ENCODE measurements at regions not wholly inside any gene's neighbourhood (a gene's known extent, or its start where the extent isn't known, plus 50 kb on each side); places are given as distances from the start of the nearest gene placed in this dataset.
"Not testable (repeated sequence)": the region's sequence is repeated elsewhere in the genome, so short reads cannot be mapped to it uniquely, and the experiment has no call there.

DNA sequence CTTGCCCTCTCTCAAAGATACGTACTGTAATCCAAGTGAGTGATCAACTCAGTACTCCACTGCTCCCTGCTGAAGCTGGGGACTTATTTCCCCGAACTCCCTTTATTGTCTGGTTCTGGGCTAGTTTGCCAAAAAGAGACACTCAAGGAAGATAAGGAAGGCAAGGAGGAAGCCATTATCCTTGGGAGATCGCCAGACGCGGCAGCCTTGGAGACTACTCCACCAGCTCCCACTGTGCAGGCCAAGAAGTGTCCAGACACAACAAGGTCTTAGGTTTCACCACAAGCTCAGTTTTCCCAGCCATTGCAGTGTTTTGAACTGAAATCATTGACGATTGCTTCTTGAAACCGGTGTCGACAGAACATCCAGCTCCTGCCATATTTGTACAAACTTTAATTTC, 439.6 kb upstream of the UBE2E3 start:
- Mint-ChIP-seq H3K36me3 (ENCODE audit: low read depth) (no peaks in the 10 kb centered on the region), H3K4me3 (no peak overlapping the region), H3K9me3 (no peaks in the 10 kb centered on the region), H3K27me3 (peaks cover 7% of the 10 kb centered on the region), H3K4me1 (no peaks in the 10 kb centered on the region), H3K27ac (no peak overlapping the region)
- ATAC-seq (replicated peaks), result no peak

GRCh38 chr2:180539541-180539940, 440.9 kb upstream of the UBE2E3 start:
- Mint-ChIP-seq H3K27ac (no peak overlapping the region), H3K9me3 (no peaks in the 10 kb centered on the region), H3K36me3 (ENCODE audit: low read depth) (no peaks in the 10 kb centered on the region), H3K4me3 (no peak overlapping the region), H3K4me1 (no peaks in the 10 kb centered on the region), H3K27me3 (peaks cover 3% of the 10 kb centered on the region)
- ATAC-seq (replicated peaks), result no peak

DNA sequence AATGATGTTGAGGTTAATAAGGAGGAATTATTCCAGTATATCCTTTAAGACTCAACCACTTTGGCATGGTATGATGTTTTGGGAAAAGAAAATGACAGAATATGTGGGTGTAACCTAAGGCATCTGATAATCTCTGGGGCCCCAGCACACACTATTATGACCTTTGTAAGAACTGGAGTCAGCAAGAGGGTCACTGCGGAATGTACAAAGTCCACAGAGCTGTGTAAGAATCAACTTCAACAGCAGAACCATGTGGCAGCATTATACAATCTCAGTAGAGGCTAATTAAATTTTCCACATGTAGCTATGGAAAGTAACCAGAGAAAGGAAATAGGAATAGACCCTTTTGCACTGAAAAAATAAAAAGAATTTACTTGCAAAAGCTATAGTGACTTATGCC, 445.1 kb upstream of the UBE2E3 start:
- no peaks in the 10 kb centered on the region for H3K9me3 Mint-ChIP-seq
- H3K4me1 Mint-ChIP-seq, result no peaks in the 10 kb centered on the region
- no peak for ATAC-seq (replicated peaks)
- H3K27ac Mint-ChIP-seq, result no peak overlapping the region
- no peak overlapping the region for H3K4me3 Mint-ChIP-seq
- H3K36me3 Mint-ChIP-seq (ENCODE audit: low read depth), result no peaks in the 10 kb centered on the region
- peaks cover 7% of the 10 kb centered on the region for H3K27me3 Mint-ChIP-seq

GRCh38 chr2:180531787-180532186, 448.6 kb upstream of the UBE2E3 start:
- not testable (repeated sequence) for H3K27ac Mint-ChIP-seq; H3K36me3 Mint-ChIP-seq (ENCODE audit: low read depth); H3K9me3 Mint-ChIP-seq; H3K27me3 Mint-ChIP-seq; ATAC-seq (replicated peaks); H3K4me3 Mint-ChIP-seq; H3K4me1 Mint-ChIP-seq

GRCh38 chr2:180524499-180524898, 455.9 kb upstream of the UBE2E3 start:
- H3K36me3 Mint-ChIP-seq (ENCODE audit: low read depth), result no peaks in the 10 kb centered on the region
- H3K4me3 Mint-ChIP-seq, result no peak overlapping the region
- peaks cover 1% of the 10 kb centered on the region for H3K9me3 Mint-ChIP-seq
- no peaks in the 10 kb centered on the region for H3K27me3 Mint-ChIP-seq
- H3K27ac Mint-ChIP-seq, result no peak overlapping the region
- ATAC-seq (replicated peaks), result no peak
- no peaks in the 10 kb centered on the region for H3K4me1 Mint-ChIP-seq

DNA sequence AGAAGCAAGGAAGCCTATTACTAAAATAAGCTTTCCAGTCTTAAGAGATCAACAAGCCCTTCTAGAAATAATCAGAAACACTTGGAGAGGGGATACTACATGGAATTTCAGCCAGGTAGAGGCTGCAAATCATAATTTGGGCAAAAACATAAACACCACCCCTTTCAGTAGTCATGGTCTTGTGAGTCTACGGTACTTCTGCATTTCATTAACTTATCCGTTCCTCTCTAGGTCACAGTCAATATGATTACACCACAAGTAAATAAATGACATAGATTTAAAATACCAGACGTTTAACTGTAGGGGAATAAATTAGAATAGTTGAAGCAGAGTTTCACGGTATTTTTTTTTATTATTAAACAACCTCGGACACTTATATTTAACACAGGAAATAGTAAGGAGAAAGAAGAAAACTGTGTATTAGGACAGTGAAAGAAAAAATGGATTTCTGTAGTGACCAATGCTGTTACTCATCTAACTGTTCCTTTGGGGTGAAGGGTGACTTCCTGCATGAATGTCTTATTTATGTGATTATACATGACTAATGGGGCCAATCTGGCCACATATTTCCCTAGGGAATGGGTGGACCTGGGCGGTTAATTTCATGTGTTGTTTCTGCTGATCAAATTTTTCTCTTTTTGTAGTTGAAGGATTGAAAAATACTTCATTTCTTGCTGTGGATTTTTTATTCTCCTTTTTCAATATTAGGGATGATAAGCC, 456.6 kb upstream of the UBE2E3 start:
- H3K4me3 Mint-ChIP-seq, result no peak overlapping the region
- ATAC-seq (replicated peaks), result no peak
- no peaks in the 10 kb centered on the region for H3K4me1 Mint-ChIP-seq
- no peaks in the 10 kb centered on the region for H3K36me3 Mint-ChIP-seq (ENCODE audit: low read depth)
- H3K27ac Mint-ChIP-seq, result no peak overlapping the region
- H3K9me3 Mint-ChIP-seq, result no peaks in the 10 kb centered on the region
- peaks cover 2% of the 10 kb centered on the region for H3K27me3 Mint-ChIP-seq

DNA sequence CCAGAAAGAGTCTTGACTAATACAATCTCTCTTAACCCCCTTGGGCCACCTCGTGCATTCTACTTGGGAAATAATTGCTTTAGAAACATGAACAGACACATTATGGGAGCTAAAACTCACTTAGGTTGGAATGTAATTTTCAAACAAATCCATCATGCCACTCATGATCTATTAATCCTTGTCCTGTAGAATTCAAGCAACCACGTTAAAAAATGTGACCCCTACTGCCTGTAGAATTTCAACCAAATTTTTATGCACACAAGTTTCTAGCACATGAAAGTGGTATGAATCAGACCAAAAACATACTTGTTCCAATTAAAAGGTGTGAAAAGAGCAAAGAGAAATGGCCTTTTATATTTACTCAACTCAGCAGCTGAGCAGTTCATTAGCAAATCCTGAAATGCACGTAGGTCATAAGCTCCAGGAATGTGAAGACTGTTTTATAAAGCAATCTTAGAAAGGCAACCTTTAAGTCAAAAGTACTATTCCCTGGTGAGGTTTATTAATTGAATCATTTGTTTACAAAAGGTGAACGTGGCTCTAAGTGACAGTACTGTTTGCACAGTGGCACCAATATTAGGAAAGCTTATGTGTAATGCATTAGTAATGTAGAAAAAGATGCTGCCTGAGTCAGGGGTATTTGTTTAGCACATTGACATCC, 459.4 kb upstream of the UBE2E3 start:
- H3K36me3 Mint-ChIP-seq (ENCODE audit: low read depth), result no peaks in the 10 kb centered on the region
- no peaks in the 10 kb centered on the region for H3K9me3 Mint-ChIP-seq
- H3K27me3 Mint-ChIP-seq, result peaks cover 11% of the 10 kb centered on the region
- H3K4me3 Mint-ChIP-seq, result no peak overlapping the region
- no peaks in the 10 kb centered on the region for H3K4me1 Mint-ChIP-seq
- H3K27ac Mint-ChIP-seq, result no peak overlapping the region
- ATAC-seq (replicated peaks), result no peak

GRCh38 chr2:180520206-180520605, 460.2 kb upstream of the UBE2E3 start:
- Mint-ChIP-seq H3K27me3 (peaks cover 11% of the 10 kb centered on the region), H3K9me3 (no peaks in the 10 kb centered on the region), H3K27ac (no peak overlapping the region), H3K36me3 (ENCODE audit: low read depth) (no peaks in the 10 kb centered on the region), H3K4me1 (no peaks in the 10 kb centered on the region), H3K4me3 (no peak overlapping the region)
- no peak for ATAC-seq (replicated peaks)

- Mint-ChIP-seq H3K9me3 (no peaks in the 10 kb centered on the region), H3K36me3 (ENCODE audit: low read depth) (no peaks in the 10 kb centered on the region)
Observed at GRCh38 chr2:180519276-180519675, 461.1 kb upstream of the UBE2E3 start.

DNA sequence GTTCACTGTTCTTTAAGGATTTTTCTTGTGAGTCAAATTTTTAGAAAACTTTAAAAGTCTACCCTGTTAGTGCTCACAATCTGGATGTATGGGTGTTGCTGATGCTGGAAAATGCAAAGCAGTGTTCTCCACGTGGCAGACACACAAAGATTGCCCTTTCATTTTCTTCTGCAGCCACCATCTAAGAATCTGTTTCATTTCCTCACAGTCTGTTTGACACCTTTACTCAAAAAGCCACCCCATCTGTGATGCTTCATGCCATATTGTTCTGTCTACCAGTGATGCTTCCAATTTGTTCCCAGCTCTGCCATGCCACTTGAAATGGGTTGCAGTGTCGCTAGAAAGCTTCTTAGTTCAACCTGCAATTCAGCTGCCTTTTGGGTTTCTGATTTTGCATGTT, 464.2 kb upstream of the UBE2E3 start:
- Mint-ChIP-seq H3K27me3 (peaks cover 11% of the 10 kb centered on the region), H3K4me1 (no peaks in the 10 kb centered on the region), H3K4me3 (no peak overlapping the region), H3K9me3 (no peaks in the 10 kb centered on the region), H3K27ac (no peak overlapping the region), H3K36me3 (ENCODE audit: low read depth) (no peaks in the 10 kb centered on the region)
- no peak for ATAC-seq (replicated peaks)

More at GRCh38 chr2:180519276-180519675, 461.1 kb upstream of the UBE2E3 start:
- Mint-ChIP-seq H3K4me3 (no peak overlapping the region), H3K4me1 (no peaks in the 10 kb centered on the region), H3K27me3 (peaks cover 11% of the 10 kb centered on the region), H3K27ac (no peak overlapping the region)
- no peak for ATAC-seq (replicated peaks)

DNA sequence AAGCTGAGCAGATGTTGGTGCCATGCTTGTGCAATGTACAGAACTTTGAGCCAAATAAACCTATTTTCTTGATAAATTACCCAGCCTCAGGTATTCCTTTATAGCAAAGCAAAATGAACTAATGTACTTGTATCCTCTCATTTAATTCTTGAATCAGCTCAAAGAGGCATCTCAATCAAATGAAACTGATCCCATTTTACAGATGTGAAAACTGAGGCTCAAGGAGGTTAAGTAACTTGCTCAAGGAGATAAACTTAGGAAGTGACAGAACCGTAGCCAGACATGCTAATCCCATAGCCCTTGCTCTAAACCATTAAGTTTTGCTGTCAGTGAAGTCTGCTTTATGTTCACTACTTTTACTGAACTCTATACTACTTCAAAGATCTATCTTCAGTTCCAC, 467.0 kb upstream of the UBE2E3 start:
- H3K36me3 Mint-ChIP-seq (ENCODE audit: low read depth), result no peaks in the 10 kb centered on the region
- H3K27me3 Mint-ChIP-seq, result peaks cover 15% of the 10 kb centered on the region
- no peaks in the 10 kb centered on the region for H3K9me3 Mint-ChIP-seq
- H3K4me3 Mint-ChIP-seq, result no peak overlapping the region
- no peak overlapping the region for H3K27ac Mint-ChIP-seq
- H3K4me1 Mint-ChIP-seq, result no peaks in the 10 kb centered on the region
- ATAC-seq (replicated peaks), result no peak

- H3K9me3 Mint-ChIP-seq, result no peaks in the 10 kb centered on the region
- no peak overlapping the region for H3K27ac Mint-ChIP-seq
- no peaks in the 10 kb centered on the region for H3K4me1 Mint-ChIP-seq
- peaks cover 7% of the 10 kb centered on the region for H3K27me3 Mint-ChIP-seq
- no peak overlapping the region for H3K4me3 Mint-ChIP-seq
- H3K36me3 Mint-ChIP-seq (ENCODE audit: low read depth), result no peaks in the 10 kb centered on the region
- no peak for ATAC-seq (replicated peaks)
Observed at GRCh38 chr2:180508458-180508857, 471.9 kb upstream of the UBE2E3 start.

DNA sequence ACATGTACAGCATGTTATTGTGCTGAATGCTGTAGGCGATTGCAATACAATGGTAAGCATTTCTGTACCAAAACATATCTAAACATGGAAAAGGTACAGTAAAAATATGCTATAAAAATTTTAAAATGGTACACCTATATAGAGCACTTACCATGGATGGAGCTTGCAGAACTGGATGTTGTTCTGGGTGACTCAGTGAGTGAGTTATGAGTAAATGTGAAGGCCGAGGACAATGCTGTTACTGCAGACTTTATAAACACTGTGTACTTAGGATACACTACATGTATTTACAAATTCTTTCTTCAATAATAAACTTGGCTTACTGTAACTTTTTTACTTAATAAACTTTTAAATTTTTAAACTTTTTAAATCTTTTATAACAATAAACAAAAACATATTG, 473.4 kb upstream of the UBE2E3 start:
- Mint-ChIP-seq H3K4me3 (no peak overlapping the region), H3K27ac (no peak overlapping the region), H3K4me1 (no peaks in the 10 kb centered on the region), H3K9me3 (no peaks in the 10 kb centered on the region), H3K27me3 (peaks cover 7% of the 10 kb centered on the region), H3K36me3 (ENCODE audit: low read depth) (no peaks in the 10 kb centered on the region)
- ATAC-seq (replicated peaks), result no peak

GRCh38 chr2:180505203-180505602, 475.2 kb upstream of the UBE2E3 start:
- no peak overlapping the region for H3K27ac Mint-ChIP-seq
- H3K36me3 Mint-ChIP-seq (ENCODE audit: low read depth), result no peaks in the 10 kb centered on the region

GRCh38 chr2:180497621-180498152, 482.7 kb upstream of the UBE2E3 start:
- no peak for ATAC-seq (replicated peaks)
- H3K9me3 Mint-ChIP-seq, result peaks cover 3% of the 10 kb centered on the region

More at GRCh38 chr2:180505203-180505602, 475.2 kb upstream of the UBE2E3 start:
- no peak overlapping the region for H3K4me3 Mint-ChIP-seq
- H3K4me1 Mint-ChIP-seq, result no peaks in the 10 kb centered on the region
- ATAC-seq (replicated peaks), result no peak
- no peaks in the 10 kb centered on the region for H3K9me3 Mint-ChIP-seq
- H3K27me3 Mint-ChIP-seq, result peaks cover 4% of the 10 kb centered on the region

More at GRCh38 chr2:180497621-180498152, 482.7 kb upstream of the UBE2E3 start:
- Mint-ChIP-seq H3K4me1 (no peaks in the 10 kb centered on the region), H3K36me3 (ENCODE audit: low read depth) (no peaks in the 10 kb centered on the region), H3K4me3 (no peak overlapping the region), H3K27me3 (peaks cover 4% of the 10 kb centered on the region), H3K27ac (no peak overlapping the region)
